ENCODE measurements at regions not wholly inside any gene's neighbourhood (a gene's known extent, or its start where the extent isn't known, plus 50 kb on each side); places are given as distances from the start of the nearest gene placed in this dataset.
"Not testable (repeated sequence)": the region's sequence is repeated elsewhere in the genome, so short reads cannot be mapped to it uniquely, and the experiment has no call there.

DNA sequence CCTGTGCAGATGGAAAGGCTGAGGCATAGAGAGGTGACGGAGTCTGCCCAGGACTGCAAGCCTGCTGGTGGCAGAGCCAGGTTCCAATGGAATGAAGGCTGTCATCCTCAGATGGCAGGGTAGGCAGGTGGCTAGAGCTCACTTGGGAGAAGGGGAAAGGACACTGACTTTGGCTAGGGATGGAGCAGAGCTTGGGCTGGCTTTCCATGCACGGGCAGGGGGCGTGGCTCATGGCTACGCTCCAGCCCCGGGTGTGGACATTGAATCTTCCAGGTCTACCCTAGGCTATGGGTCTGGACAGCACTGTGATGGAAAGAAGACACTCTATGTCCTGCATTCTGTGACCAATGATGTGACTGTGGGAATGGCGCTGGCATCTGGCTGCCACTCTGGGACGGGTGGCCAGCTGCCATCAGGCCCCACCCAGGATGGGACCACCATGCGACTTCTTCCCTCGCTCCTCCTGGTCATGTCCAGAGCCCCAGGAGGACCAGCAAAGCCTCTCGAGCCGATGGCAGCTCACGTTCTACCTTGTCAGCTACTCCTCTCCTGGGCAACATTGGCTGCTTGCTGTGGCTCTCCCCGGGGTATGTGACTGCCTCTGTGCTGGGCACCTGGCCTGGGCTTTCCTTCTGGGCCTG lies 398.7 kb downstream of the TMEM121 start:
- H3K4me3 ChIP-seq (ENCODE audit: low read depth, low read length): no peak overlapping the region
- TF ChIP-seq, protein P1, sequence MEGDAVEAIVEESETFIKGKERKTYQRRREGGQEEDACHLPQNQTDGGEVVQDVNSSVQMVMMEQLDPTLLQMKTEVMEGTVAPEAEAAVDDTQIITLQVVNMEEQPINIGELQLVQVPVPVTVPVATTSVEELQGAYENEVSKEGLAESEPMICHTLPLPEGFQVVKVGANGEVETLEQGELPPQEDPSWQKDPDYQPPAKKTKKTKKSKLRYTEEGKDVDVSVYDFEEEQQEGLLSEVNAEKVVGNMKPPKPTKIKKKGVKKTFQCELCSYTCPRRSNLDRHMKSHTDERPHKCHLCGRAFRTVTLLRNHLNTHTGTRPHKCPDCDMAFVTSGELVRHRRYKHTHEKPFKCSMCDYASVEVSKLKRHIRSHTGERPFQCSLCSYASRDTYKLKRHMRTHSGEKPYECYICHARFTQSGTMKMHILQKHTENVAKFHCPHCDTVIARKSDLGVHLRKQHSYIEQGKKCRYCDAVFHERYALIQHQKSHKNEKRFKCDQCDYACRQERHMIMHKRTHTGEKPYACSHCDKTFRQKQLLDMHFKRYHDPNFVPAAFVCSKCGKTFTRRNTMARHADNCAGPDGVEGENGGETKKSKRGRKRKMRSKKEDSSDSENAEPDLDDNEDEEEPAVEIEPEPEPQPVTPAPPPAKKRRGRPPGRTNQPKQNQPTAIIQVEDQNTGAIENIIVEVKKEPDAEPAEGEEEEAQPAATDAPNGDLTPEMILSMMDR (IDR thresholded peaks at IDR 0.05; ENCODE audit: low read depth, low read length): no peak

DNA sequence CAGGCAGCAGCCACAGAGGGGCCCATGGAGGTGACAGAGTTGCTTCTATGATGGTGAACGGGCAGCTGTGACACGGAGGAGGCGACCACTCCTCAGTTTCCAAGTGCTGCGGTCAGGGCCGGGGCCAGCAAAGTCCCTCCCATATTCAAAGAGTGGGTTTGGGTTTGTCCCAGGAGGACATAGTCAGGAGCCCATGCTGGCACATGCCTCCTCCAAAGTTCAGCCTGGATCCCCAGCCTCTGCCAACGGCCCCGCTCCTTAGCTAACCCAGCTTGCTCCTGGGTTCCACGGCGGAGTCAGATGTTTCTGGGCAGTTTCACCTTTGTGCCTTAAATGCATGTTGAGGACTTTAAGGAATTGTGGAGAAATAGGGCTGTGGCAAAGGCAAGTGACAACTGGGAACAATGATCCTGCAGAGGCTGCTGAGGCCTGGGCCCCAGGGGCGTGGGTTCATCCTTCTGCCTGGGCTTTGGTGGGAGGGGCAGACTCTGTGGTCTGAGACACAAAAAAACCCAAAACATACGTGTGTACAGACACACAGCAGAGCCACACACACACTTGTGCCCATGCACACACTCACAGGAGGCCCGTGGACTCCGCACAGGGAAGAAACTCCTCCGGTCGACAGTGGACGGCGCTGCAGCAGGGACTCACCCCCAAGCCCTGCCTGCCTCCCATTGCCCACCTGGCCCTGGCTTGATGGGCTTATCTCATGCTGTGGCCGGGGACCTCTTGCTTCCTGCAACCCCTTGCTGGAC lies 399.4 kb downstream of the TMEM121 start:
- TF ChIP-seq, protein P1 (IDR thresholded peaks at IDR 0.05; ENCODE audit: low read depth, low read length): no peak

DNA sequence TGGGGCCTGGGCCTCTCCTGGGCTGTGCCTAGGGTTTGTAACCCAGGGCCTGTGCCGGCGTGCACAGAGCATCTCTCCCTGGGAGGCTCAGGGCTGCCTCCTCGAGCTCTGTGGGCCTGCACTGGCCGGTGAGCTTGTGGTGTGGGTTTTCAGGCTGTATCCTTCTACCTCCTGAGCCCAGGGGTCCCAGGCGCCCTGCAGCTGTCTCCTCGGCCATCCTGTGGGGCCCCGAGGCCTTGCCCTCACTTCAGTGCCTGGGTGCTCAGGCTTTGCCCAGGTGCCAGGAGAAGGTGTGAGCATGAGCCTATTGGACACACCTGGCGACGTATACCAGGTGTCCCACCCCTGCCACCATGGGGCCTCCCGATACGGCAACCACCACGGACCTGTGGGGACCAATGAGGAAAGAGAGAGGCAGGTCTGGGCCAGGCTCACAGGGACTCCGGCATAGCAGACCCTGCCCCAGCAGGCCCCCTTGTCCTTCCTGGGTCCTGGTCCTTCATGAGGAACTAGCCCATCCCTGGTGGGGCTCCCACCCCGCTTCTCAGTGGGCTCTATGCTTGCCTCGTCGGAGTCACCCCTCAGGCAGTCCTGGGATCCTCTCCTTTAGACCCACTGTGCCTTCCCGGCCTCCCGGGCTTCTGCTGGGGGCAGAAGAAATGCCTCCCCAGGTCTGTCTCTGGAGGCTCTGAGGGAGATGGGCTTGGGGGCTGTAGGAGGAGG lies 400.2 kb downstream of the TMEM121 start:
- no peak overlapping the region for H3K4me3 ChIP-seq (ENCODE audit: low read depth, low read length)
- TF ChIP-seq, protein P1 (IDR thresholded peaks at IDR 0.05; ENCODE audit: low read depth, low read length): no peak

More for the DNA sequence above, 399.4 kb downstream of the TMEM121 start:
- H3K4me3 ChIP-seq (ENCODE audit: low read depth, low read length): no peak overlapping the region

DNA sequence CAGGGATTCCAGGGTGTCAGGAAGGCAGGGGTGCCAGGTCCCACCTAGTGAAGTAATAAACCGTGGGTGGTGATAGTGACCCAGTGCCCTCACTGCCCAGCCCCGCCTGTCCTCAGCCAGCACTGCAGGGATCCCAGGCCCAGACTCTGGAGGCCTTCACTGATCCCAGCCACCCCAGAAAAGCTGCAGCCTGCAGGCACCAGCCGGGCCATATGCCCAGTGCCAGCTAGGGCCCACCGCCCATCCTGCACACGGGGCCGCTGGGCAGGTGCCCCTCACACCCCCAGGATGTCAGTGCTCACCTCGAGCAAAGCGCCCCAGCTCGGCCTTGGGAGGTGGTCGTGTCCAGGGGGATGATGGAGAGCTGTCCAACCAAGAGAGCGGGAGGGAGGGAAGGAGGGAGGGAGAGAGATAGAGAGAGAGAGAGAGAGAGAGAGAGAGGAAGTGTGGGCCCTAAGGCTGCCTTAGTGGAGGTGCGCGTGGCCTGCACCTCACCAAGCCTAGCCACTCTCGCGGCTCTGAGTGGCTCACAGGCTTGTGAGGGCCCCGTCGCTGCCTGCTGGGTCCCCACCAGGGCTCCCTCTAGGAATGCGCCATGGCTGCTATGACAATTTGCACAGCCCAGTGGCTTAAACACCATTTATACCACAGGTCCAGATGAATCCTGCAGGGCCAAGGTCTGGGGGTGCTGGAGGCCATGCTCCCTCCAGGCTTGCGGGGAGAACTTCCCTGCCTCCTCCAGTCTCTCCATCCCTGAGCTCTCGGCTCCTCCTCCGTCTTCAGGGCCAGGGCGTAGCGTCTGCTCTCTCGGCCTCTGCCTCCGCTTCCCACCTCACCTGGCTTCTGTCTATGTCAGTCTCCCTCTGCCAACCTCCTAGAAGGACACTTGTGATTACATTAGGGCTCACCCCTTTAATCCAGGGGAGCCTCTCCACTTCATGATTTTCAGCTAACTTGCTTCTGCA lies 401.0 kb downstream of the TMEM121 start:
- H3K4me3 ChIP-seq (ENCODE audit: low read depth, low read length): no peak overlapping the region
- TF ChIP-seq, protein P1 (IDR thresholded peaks at IDR 0.05; ENCODE audit: low read depth, low read length): no peak

DNA sequence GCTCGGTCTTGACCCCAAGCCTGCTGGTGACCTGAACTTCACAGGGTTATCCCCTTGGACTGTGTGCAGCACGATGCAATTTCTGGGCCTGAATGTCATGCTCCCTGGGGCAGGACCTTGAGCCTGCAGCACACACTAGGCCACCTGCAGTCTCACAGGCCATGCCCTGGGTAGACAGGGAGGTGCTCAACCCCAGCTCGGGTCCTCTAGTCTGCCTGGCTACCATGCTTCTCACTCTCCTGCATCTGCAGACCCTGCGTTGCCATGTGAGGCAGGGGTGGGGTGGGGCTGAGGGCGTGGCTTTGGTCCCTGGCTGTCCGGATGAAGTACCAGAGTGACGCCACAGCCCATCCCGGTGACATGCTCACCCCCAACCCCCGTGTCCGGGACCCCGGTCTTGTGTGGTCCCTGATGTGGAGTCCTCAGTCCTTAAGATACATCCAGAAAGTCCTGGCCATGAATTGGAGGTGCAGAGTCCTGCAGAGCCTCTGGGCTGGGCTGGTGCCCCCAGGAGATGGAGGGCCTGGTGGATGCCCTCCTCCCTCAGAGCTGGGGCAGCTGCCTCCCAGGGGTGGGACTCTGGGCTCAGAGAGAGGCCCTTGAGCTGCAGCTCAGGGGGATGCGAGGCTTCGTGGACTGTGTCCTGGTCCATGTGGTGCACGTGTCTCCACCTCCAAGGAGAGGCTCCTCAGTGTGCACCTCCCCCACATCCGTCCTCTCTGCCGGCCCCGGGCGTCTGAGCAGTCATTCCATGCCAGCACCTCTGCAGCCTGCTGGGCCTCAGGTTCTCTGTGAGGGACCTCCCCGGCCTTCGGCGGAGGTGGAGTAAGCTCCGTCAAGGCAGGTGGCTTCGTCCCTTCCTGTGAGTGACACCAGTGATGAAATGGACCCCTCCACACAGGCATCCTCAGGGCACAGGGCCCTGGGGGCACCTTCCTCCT lies 402.1 kb downstream of the TMEM121 start:
- not testable (repeated sequence) for H3K4me3 ChIP-seq (ENCODE audit: low read depth, low read length)

DNA sequence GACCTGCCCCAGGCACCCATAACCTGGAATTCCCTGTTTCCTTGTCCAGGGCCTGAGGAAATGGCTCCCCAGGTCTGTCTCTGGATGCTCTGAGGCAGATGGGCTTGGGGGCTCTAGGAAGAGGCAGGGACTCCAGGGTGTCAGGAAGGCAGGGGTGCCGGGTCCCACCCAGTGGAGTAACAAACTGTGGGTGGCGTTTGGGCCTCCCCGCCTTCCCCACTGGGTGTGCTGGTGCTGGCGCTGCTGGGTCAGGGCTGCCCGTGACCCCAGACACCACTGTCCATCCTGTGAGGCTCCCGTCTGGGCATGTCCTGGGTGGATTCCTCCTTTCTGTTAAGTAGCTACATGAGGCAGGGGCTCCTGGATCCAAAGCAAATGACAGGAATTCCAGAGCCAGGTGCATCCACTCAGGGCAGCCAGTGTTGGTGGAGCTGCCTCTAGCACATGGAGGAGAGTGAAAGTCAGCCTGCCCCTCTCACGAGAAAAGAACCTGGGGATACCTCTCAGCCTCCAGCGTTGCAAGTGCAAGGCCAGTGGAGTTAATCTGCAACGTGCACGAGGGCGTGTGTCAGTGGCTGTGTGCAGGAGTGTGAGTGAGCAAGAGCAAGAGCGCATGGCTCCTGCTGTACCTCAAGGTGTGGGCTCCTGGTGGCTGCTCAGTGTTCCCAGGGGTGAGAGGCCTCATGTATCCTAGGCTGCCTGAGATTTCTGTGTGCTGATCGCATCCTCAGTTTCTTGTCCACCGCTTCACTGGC lies 403.1 kb downstream of the TMEM121 start:
- TF ChIP-seq, protein P1 (IDR thresholded peaks at IDR 0.05; ENCODE audit: low read depth, low read length): no peak

More for the DNA sequence above, 403.1 kb downstream of the TMEM121 start:
- H3K4me3 ChIP-seq (ENCODE audit: low read depth, low read length): no peak overlapping the region
